Aorta (tissue), 5 donors: ENCODE measurements at regions not wholly inside any gene's neighbourhood (a gene's known extent, or its start where the extent isn't known, plus 50 kb on each side); places are given as distances from the start of the nearest gene placed in this dataset.

ENCODE experiments used
- ATAC-seq: fragments of 200-7000 bp; cut with Tn5 transposase; one replicate; pipeline ENCODE4 v1.9.1; 2022; ENCODE audit warnings: moderate library complexity; ENCODE audit not compliant: low FRiP score
- DNase-seq, 2 donors: peaks; one replicate each; pipeline ENCODE4 v3.0.0-alpha.2; 2020
- H3K27ac ChIP-seq, 2 donors: one replicate each; pipeline ENCODE4 v1.5.1; 2013; ENCODE audit warnings: low read length in 2 of 2, mild to moderate bottlenecking in 2 of 2, moderate library complexity in 2 of 2, control low read depth in 1 of 2, inconsistent platforms in 1 of 2, low read depth in 1 of 2
- H3K27me3 ChIP-seq, 2 donors: one replicate each; pipeline ENCODE4 v1.6.1; 2013; ENCODE audit warnings: control low read depth in 1 of 2, low read length in 1 of 2, mild to moderate bottlenecking in 1 of 2, moderate library complexity in 1 of 2; ENCODE audit not compliant: insufficient read depth in 2 of 2, control insufficient read depth in 1 of 2
- H3K36me3 ChIP-seq, 2 donors: one replicate each; pipeline ENCODE4 v1.6.1; 2013; ENCODE audit warnings: control low read depth in 1 of 2, low read length in 1 of 2, mild to moderate bottlenecking in 1 of 2; ENCODE audit not compliant: insufficient read depth in 2 of 2, control insufficient read depth in 1 of 2
- H3K4me1 ChIP-seq, 2 donors: one replicate each; pipeline ENCODE4 v1.6.1; 2013; ENCODE audit warnings: low read length in 2 of 2, control low read depth in 1 of 2, mild to moderate bottlenecking in 1 of 2, moderate library complexity in 1 of 2; ENCODE audit not compliant: insufficient read depth in 2 of 2, control insufficient read depth in 1 of 2
- H3K4me3 ChIP-seq, 2 donors: one replicate each; pipeline ENCODE4 v1.5.1; 2013; ENCODE audit warnings: low read length in 2 of 2, control low read depth in 1 of 2, mild to moderate bottlenecking in 1 of 2
- H3K9me3 ChIP-seq: one replicate; pipeline ENCODE4 v1.6.1; 2013; ENCODE audit warnings: mild to moderate bottlenecking, low read length; ENCODE audit not compliant: control insufficient read depth
- WGBS, 2 donors: extraction: QIAGEN DNeasy Blood & Tissue Kit; methylation state at CpG; one replicate each; pipeline ENCODE4 v1.1.7; 2013; 5-methylcytosine and 5-hydroxymethylcytosine counted together
- intact Hi-C, 2 donors: fragments of 100-400 bp; cut with DNase I; formaldehyde crosslinking; loops; one replicate each; pipeline versions ENCODE4 v1.14.2 to v1.15.0; 2022
- donor health status: healthy with polysubstance abuse.
- donor health status: Bipolar disorder and iron deficiency.
- donor health status: DM: no; HTN: no; CAD: no.
- donor health status: DM: no; HTN: no; CAD: no.
- donor health status: DM: yes; HTN: yes; CAD: no.

DNA sequence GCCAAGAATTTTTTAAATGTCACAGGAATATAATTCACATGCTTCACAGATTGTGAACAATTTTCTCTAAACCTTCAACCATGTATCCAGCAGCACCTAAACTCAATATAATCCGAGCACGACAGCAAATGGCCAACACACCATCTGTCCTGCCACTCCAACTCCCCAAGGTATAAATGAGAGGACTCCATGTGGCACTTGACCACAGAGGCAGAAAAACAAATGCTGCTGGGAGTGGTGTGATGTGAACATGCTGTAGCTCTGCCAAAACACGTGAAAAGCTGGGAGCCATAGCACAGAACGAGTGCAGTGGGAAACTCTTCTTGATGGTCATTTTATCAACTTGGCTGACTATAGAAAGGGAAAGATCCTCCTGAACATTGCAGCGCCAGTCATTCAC lies 70.9 kb downstream of the LLPH start:
- no peak overlapping the region for H3K4me3 ChIP-seq
- DNase-seq (no peak), ATAC-seq (no peak)
- H3K27ac ChIP-seq = no peak overlapping the region
- H3K4me1 ChIP-seq = no peaks in the 10 kb centered on the region
- H3K36me3 ChIP-seq = no peaks in the 10 kb centered on the region
- intact Hi-C loops = no loop called here
- no peaks in the 10 kb centered on the region for H3K27me3 ChIP-seq
- 71 to 75% methylated on average over 5 of the region's 5 CpGs for WGBS, 2 donors
- H3K9me3 ChIP-seq = no peaks in the 10 kb centered on the region

DNA sequence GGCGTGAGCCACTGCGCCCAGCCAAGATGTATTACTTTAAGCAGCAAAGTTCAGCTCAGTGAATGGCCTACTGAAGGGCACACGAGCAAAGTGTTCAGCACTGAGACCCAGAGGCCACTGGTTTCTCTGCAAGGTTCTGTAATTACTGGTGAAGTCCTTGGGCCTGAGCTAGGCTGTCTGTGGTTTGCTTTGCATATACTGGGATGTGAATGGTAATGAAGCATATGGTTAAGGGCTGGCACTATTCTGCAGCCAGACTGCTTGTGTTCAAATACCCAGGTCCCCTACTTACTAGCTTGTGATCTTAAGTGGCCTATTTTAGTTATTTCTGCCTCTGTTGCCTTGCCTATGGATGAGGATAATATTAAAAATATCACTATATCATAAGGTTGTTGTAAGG lies 72.0 kb downstream of the LLPH start:
- 96% methylated on average over 3 of the region's 3 CpGs for WGBS, 2 donors
- H3K36me3 ChIP-seq = no peaks in the 10 kb centered on the region
- H3K4me1 ChIP-seq = no peaks in the 10 kb centered on the region
- ATAC-seq = no peak
- DNase-seq = no peak
- H3K9me3 ChIP-seq = no peaks in the 10 kb centered on the region
- H3K27ac ChIP-seq = no peak overlapping the region
- intact Hi-C loops = no loop called here
- H3K27me3 ChIP-seq = no peaks in the 10 kb centered on the region
- H3K4me3 ChIP-seq = no peak overlapping the region

DNA sequence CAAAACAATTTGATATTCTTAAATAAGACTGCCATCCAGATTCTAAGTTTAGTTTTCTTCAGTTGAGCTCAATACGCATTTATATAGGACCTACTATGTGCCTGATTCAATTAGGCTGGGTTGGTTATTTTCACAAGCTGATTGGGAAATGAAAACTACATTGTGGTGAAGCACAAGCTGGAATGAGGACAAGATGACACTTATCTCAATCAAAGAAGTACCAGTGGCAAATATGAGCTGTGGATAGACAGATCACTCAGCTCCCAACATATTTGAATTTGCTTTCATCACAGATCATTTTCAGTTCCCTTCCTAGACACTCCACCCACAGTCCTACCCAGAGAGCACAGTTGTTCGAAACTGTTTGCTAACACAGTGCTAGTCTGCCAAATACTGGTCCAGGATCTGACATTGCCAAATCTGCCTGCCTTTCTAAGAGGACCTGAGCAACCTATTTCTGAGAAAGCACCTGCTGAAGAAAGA lies 74.7 kb downstream of the LLPH start:
- Histone ChIP-seq H3K27me3 (no peaks in the 10 kb centered on the region), H3K4me3 (no peak overlapping the region), H3K27ac (no peak overlapping the region), H3K4me1 (no peaks in the 10 kb centered on the region), H3K36me3 (no peaks in the 10 kb centered on the region), H3K9me3 (no peaks in the 10 kb centered on the region)
- WGBS, 2 donors = 69 to 74% methylated on average over 2 of the region's 2 CpGs
- ATAC-seq = no peak
- intact Hi-C loops = no loop called here
- DNase-seq = no peak

DNA sequence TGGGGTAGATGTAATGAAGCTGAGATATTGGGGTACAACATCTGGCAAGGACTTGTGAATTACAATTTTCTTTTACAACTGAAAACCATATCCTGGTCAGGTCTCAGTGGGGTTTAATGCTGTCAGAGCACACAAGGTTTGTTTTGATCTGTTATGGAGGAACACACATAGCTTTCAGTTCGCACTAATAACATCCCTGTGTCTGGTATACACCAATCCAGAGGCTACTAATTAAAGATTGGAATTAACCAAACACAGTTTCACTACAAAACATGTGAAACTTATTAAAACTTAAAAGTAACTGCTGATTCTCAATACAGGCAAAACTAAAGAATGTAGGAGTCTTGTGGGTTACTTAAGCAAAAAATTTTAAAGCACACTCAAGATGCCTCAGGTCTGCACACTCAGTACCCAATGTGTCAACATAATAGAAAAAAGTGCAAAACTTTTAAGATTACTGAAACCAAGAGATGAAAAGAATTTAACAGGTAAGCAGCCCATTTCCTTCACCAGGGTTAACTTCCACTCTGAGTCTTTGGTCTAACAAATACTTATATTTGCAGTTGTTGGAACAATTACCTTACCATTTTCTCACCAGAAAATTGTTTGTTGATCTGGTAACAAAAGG lies 77.4 kb downstream of the LLPH start:
- Histone ChIP-seq H3K36me3 (no peaks in the 10 kb centered on the region), H3K9me3 (no peaks in the 10 kb centered on the region), H3K27ac (no peak overlapping the region), H3K4me3 (no peak overlapping the region), H3K27me3 (no peaks in the 10 kb centered on the region), H3K4me1 (no peaks in the 10 kb centered on the region)
- ATAC-seq (no peak), DNase-seq (no peak)
- 93 to 97% methylated on average over 1 of the region's 1 CpG for WGBS, 2 donors
- intact Hi-C loops = no loop called here

DNA sequence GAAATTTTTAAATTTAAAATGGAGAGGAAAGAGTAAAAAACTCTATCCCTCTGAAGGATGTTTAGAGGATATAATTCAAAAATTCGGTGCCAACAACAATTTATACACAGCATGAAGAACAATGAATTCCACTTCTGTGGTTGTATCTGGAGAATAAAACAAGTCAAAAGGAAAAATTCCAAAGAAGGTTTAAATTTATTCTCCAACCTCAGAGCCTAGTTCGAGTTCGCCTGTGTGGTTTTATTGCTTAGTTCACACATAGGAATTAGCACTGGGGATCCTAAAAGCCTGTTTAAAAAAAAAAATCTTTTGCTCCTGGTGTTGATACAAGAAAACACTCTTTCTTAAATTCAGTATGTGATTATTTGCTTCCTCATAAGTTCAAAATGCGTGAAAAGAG lies 79.2 kb downstream of the LLPH start:
- no peaks in the 10 kb centered on the region for H3K27me3 ChIP-seq
- ATAC-seq (no peak), DNase-seq (no peak)
- no peaks in the 10 kb centered on the region for H3K9me3 ChIP-seq
- H3K4me1 ChIP-seq = no peaks in the 10 kb centered on the region
- no peak overlapping the region for H3K27ac ChIP-seq
- no peaks in the 10 kb centered on the region for H3K36me3 ChIP-seq
- intact Hi-C loops = no loop called here
- whole genome bisulfite sequencing, 2 donors = 77 to 78% methylated on average over 4 of the region's 4 CpGs
- no peak overlapping the region for H3K4me3 ChIP-seq

DNA sequence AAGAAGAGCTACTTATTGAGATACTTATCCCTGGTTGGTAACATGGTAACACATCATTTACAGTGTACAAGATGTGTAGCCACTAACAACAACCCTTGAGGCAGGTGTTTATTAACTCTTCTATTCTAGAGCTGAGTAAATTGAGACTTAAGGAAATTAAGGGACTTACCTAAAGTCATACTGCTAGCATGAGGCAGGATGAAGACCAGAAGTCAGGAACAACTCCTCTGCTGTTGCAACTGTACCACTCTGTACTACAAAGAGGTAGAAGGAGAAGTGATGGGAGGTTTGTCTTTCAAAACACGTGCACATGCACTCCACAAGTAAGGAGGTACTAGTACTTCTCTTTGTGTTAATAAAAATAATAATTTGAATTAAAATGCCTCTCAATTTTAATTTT lies 79.9 kb downstream of the LLPH start:
- no peak overlapping the region for H3K4me3 ChIP-seq
- H3K27ac ChIP-seq = no peak overlapping the region
- intact Hi-C loops = no loop called here
- no peaks in the 10 kb centered on the region for H3K4me1 ChIP-seq
- ATAC-seq (no peak), DNase-seq (no peak)
- no peaks in the 10 kb centered on the region for H3K27me3 ChIP-seq
- 86 to 88% methylated on average over 1 of the region's 1 CpG for WGBS, 2 donors
- H3K9me3 ChIP-seq = no peaks in the 10 kb centered on the region
- H3K36me3 ChIP-seq = no peaks in the 10 kb centered on the region

DNA sequence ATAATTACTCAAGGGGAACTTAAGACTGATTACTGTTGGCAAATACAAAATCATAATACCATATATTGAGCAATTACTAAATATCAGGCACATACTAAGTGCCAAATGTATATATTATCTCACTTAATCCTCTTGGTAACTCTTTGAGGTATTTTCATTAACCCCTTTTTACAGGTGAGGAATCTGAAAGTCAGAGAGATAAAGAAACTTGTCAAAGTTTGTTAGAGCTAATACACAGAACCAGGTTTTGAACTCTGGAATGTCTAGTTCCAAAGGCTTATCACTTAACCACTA lies 80.3 kb downstream of the LLPH start:
- no peak for ATAC-seq

DNA sequence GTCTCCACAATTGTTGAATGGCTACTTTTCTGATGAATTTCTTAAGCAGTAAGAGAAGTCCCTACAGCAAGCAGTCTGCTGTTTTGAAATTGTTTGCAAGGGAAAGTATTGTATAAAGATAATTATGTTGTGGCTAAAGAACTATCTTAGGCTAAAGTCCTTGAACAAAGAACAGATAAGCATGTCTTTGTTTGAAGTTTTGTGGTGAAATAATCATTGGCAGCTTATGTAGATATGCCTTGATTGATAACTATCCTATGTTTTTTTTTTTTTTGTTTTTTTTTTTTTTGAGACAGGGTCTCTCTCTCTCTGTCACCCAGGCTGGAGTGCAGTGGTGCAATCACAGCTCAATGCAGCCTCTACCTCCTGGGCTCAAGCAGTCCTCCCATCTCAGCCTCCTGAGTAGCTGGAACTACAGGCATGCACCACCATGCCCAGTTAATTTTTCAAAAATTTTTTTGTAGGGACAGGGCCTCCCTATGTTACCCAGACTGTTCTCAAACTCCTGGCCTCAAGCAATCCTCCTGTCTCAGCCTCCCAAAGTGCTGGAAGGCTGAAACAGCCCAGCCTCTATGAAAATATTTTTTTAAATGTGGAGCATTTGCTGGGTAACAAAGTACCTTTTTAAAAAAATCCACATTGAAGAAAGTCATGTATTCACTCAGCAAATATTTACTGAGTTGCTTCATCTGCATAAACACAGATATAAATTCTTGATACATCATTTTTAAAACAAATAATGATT lies 80.8 kb downstream of the LLPH start:
- no peaks in the 10 kb centered on the region for H3K36me3 ChIP-seq
- H3K9me3 ChIP-seq = no peaks in the 10 kb centered on the region
- H3K4me3 ChIP-seq = no peak overlapping the region
- H3K4me1 ChIP-seq = no peaks in the 10 kb centered on the region
- no peaks in the 10 kb centered on the region for H3K27me3 ChIP-seq
- no peak overlapping the region for H3K27ac ChIP-seq
- no peak for ATAC-seq
- intact Hi-C loops = no loop called here
- no peak for DNase-seq

More for the DNA sequence above, 80.3 kb downstream of the LLPH start:
- Histone ChIP-seq H3K9me3 (no peaks in the 10 kb centered on the region), H3K36me3 (no peaks in the 10 kb centered on the region), H3K27me3 (no peaks in the 10 kb centered on the region), H3K27ac (no peak overlapping the region), H3K4me3 (no peak overlapping the region), H3K4me1 (no peaks in the 10 kb centered on the region)
- DNase-seq = no peak
- intact Hi-C loops = no loop called here

DNA sequence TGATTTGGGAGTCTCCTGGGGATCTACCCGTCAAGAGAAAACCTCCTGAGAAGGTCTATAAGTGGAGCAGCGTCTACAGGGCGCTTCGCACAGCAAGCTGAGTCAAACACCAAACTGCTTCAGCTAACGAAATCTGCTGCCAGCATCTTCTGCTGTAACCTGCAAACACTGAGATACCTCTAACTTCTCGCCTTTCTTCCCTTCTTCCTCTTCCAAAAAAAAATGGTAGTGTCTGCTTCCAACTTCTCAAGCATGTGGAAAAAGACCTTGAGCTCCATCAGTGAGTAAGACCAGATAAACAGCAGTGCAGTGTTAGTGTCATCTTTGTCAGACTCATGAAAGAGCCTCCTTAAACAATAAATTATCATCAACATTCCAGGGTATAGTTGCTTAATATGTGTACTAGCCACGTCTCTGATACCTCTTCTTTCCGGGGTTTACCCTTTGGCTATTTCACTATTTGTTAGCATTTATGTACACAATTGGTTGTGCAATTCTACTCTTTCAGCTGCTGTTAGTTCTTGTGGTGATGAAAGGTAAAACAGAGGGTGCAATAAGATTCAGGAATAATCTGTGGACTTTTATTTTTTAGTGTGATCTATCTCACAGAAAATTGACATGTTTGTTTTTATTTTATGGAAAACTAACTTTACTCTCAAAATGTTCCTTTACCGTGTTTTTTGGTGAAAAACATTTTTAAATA lies 81.6 kb downstream of the LLPH start:
- Histone ChIP-seq H3K4me3 (no peak overlapping the region), H3K4me1 (no peaks in the 10 kb centered on the region), H3K27ac (no peak overlapping the region), H3K36me3 (no peaks in the 10 kb centered on the region), H3K27me3 (no peaks in the 10 kb centered on the region), H3K9me3 (no peaks in the 10 kb centered on the region)
- intact Hi-C loops = no loop called here
- no peak for ATAC-seq
- no peak for DNase-seq
- 85 to 86% methylated on average over 9 of the region's 9 CpGs for WGBS, 2 donors
